ENCODE measurements at regions not wholly inside any gene's neighbourhood (a gene's known extent, or its start where the extent isn't known, plus 50 kb on each side); places are given as distances from the start of the nearest gene placed in this dataset.
A peak's percentile ranks its signal among the peaks of the same experiment; 100 is the strongest.

GRCh38 chr6:134730013-134730412 lies 219.9 kb downstream of the ALDH8A1 start:
- Histone ChIP-seq H3K36me3 (no peaks in the 10 kb centered on the region), H3K4me1 (peaks cover 0 to 10% (median 1%) of the 10 kb centered on the region in 4 donors), H3K27me3 (no peaks in the 10 kb centered on the region), H3K9me3 (no peaks in the 10 kb centered on the region), H3K27ac (no peak overlapping the region), H3K4me3 (no peak overlapping the region)
- no peak for DNase-seq
- TF ChIP-seq EP300 (IDR thresholded peaks at IDR 0.05) (no peak), POLR2AphosphoS5 (IDR thresholded peaks at IDR 0.05) (no peak), POLR2A (IDR thresholded peaks at IDR 0.05) (no peak), CTCF (IDR thresholded peaks at IDR 0.05) (no peak)
- WGBS, 5 donors: 83 to 91% (median 88%) methylated on average over 8 of the region's 8 CpGs
- intact Hi-C loops (cut with DNase I; ENCODE audit: low total_unique reads): no loop called here

- peaks cover 0 to 11% (median 3%) of the 10 kb centered on the region in 4 donors for H3K4me1 ChIP-seq
- H3K36me3 ChIP-seq: no peaks in the 10 kb centered on the region
- intact Hi-C loops (cut with DNase I; ENCODE audit: low total_unique reads): no loop called here
- no peak for DNase-seq
- no peak for TF ChIP-seq EP300 (IDR thresholded peaks at IDR 0.05)
- TF ChIP-seq CTCF (IDR thresholded peaks at IDR 0.05): no peak
- no peak for TF ChIP-seq POLR2A (IDR thresholded peaks at IDR 0.05)
- TF ChIP-seq POLR2AphosphoS5 (IDR thresholded peaks at IDR 0.05): no peak
- H3K27ac ChIP-seq: no peak overlapping the region
- H3K27me3 ChIP-seq: no peaks in the 10 kb centered on the region
- no peaks in the 10 kb centered on the region for H3K9me3 ChIP-seq
- H3K4me3 ChIP-seq: no peak overlapping the region
- WGBS, 5 donors: 69 to 78% (median 76%) methylated on average over 4 of the region's 4 CpGs
Measured at GRCh38 chr6:134729561-134729960, 220.3 kb downstream of the ALDH8A1 start.

GRCh38 chr6:134727081-134727480 lies 222.8 kb downstream of the ALDH8A1 start:
- Histone ChIP-seq H3K27me3 (no peaks in the 10 kb centered on the region), H3K27ac (no peak overlapping the region), H3K4me3 (no peak overlapping the region), H3K36me3 (no peaks in the 10 kb centered on the region), H3K4me1 (peaks cover 0 to 22% (median 5%) of the 10 kb centered on the region in 4 donors), H3K9me3 (no peaks in the 10 kb centered on the region)
- intact Hi-C loops (cut with DNase I; ENCODE audit: low total_unique reads): no loop called here
- TF ChIP-seq POLR2A (IDR thresholded peaks at IDR 0.05) (no peak), EP300 (IDR thresholded peaks at IDR 0.05) (no peak), POLR2AphosphoS5 (IDR thresholded peaks at IDR 0.05) (no peak)
- 65 to 89% (median 83%) methylated on average over 2 of the region's 2 CpGs for WGBS, 5 donors
- no peak for DNase-seq

GRCh38 chr6:134725590-134725989 lies 224.3 kb downstream of the ALDH8A1 start:
- Histone ChIP-seq H3K4me1 (peaks cover 0 to 30% (median 5%) of the 10 kb centered on the region in 4 donors), H3K9me3 (no peaks in the 10 kb centered on the region), H3K4me3 (no peak overlapping the region), H3K27ac (no peak overlapping the region), H3K27me3 (no peaks in the 10 kb centered on the region), H3K36me3 (no peaks in the 10 kb centered on the region)
- no peak for DNase-seq
- 75 to 94% (median 83%) methylated on average over 1 of the region's 1 CpG for WGBS, 5 donors
- intact Hi-C loops (cut with DNase I; ENCODE audit: low total_unique reads): no loop called here
- no peak for TF ChIP-seq CTCF (IDR thresholded peaks at IDR 0.05)

GRCh38 chr6:134724771-134725340 lies 225.0 kb downstream of the ALDH8A1 start:
- whole genome bisulfite sequencing, 5 donors: 41 to 65% (median 48%) methylated on average over 8 of the region's 8 CpGs
- no peak overlapping the region for H3K4me3 ChIP-seq

More at GRCh38 chr6:134724771-134725340, 225.0 kb downstream of the ALDH8A1 start:
- Histone ChIP-seq H3K27ac (no peak overlapping the region), H3K27me3 (no peaks in the 10 kb centered on the region), H3K36me3 (no peaks in the 10 kb centered on the region), H3K9me3 (no peaks in the 10 kb centered on the region), H3K4me1 (peaks cover 0 to 37% (median 6%) of the 10 kb centered on the region in 4 donors)
- intact Hi-C loops (cut with DNase I; ENCODE audit: low total_unique reads): no loop called here
- TF ChIP-seq POLR2A (IDR thresholded peaks at IDR 0.05) (no peak), EP300 (IDR thresholded peaks at IDR 0.05) (no peak), CTCF (IDR thresholded peaks at IDR 0.05) (no peak), POLR2AphosphoS5 (IDR thresholded peaks at IDR 0.05) (no peak)
- DNase-seq: peak in 1 of 2 donors; percentile 52
